ENCODE measurements at regions not wholly inside any gene's neighbourhood (a gene's known extent, or its start where the extent isn't known, plus 50 kb on each side); places are given as distances from the start of the nearest gene placed in this dataset.

- TF ChIP-seq, protein P1, sequence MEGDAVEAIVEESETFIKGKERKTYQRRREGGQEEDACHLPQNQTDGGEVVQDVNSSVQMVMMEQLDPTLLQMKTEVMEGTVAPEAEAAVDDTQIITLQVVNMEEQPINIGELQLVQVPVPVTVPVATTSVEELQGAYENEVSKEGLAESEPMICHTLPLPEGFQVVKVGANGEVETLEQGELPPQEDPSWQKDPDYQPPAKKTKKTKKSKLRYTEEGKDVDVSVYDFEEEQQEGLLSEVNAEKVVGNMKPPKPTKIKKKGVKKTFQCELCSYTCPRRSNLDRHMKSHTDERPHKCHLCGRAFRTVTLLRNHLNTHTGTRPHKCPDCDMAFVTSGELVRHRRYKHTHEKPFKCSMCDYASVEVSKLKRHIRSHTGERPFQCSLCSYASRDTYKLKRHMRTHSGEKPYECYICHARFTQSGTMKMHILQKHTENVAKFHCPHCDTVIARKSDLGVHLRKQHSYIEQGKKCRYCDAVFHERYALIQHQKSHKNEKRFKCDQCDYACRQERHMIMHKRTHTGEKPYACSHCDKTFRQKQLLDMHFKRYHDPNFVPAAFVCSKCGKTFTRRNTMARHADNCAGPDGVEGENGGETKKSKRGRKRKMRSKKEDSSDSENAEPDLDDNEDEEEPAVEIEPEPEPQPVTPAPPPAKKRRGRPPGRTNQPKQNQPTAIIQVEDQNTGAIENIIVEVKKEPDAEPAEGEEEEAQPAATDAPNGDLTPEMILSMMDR (IDR thresholded peaks at IDR 0.05; ENCODE audit: poor library complexity): no peak
- TF ChIP-seq EZH2phosphoT487 (IDR thresholded peaks at IDR 0.05; ENCODE audit: low read depth, severe bottlenecking, unreplicated experiment) (no peak), EZH2 (IDR thresholded peaks at IDR 0.05; ENCODE audit: borderline replicate concordance) (no peak)
Observed at GRCh38 chr10:10811562-10811961, 206.1 kb upstream of the CELF2 start.
